Limb (tissue), 2 donors: ENCODE measurements at regions not wholly inside any gene's neighbourhood (a gene's known extent, or its start where the extent isn't known, plus 50 kb on each side); places are given as distances from the start of the nearest gene placed in this dataset.

Experiments
- DNase-seq, 2 donors: peaks; one replicate each; pipeline ENCODE4 v3.0.0-alpha.2; 2016; ENCODE audit errors: extremely low spot score in 2 of 2

- no peak for DNase-seq
Measured at GRCh38 chr12:130073721-130074120, 88.5 kb upstream of the FZD10 start.

DNA sequence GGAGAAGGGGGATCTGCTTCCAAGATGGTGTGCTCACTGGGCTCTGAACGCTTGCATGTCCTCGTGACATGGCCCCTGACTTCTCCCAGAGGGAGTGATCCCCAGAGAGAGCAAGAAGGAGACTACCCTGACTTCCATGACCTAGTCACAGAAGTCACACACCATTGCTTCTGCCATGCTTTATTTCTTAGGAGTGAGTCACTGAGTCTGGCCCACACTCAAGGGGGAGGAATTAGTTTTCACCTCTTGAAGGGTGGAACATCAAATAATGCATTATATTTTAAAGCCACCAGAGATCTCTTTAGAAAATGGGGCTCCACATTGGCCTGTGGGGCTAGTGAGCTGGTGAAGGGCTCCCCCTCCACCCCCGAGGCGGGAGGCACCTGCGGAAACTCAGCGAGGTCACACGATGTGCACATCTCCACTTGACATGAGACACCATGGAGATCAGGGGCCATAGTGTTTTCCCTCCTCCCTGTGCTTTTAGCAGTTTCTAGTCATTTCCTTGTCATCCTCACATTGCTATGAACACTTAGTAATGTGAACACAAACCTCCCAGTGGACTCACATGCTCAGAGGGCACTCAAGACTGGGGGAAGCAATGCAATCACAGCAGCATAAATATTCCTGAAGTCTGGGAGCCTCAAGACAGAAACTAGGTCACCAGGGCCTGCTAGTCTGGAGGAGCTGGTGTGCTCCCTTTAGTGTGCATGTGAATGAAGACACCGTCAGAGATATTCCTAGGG lies 87.4 kb upstream of the FZD10 start:
- no peak for DNase-seq

GRCh38 chr12:130075497-130076076 lies 86.7 kb upstream of the FZD10 start:
- DNase-seq: no peak

DNA sequence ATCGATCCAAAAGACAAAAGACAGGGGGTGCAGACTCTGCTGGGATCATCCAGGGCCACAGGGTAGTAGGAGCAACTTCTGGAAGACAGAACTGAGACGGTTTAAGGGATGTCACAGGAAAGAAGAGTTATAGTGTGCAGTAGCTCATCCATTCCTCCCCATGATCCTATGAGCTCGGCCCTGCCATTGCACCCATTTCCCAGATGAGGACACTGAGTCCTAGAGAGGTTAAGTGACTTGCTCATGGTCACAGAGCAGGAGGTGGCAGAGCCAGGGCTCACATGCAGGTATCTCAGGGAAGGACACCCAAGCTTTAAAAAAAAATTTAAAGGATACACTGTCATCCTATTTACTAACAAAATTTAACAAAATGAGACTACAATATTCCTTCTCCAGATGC lies 86.1 kb upstream of the FZD10 start:
- DNase-seq: no peak

- DNase-seq: no peak
Measured at GRCh38 chr12:130076752-130077151, 85.5 kb upstream of the FZD10 start.

DNA sequence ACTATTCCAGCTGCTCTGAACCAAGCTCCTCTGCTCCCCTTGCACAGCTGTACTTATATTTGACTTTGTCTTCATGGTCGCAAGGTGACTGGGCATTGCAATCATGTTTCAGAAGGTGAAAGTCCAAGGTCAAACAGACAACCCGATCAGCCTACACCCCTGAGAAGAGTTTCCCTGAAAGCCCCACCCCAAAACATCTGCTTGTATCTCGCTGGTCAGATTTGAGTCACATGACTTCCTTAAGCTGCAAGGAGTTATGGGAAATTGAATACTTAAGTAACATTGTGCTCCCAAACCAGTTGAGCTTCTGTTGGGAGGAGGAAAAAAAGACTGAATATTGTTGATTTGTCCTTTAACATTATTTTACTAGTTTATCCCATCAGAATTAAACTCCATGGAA lies 83.4 kb upstream of the FZD10 start:
- no peak for DNase-seq

DNA sequence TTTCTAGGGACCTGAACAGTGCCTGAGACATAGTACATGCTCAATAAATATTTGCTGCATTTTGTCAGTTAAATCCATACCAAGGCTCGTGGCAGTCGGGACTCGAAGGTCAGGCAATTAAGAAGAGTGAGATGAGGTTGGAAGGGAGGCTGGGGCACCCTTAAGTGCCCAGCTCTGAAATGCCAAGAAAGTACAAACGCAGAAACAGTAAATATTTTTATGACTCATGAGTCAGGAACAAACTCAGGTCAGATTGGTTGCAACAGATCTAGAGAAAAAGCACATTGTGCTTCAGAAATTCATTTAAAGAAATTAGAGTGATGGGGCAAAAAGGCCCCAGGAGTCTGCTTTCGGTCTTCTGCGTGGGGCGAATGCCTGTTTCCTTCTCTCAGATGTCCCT lies 83.0 kb upstream of the FZD10 start:
- DNase-seq: no peak

DNA sequence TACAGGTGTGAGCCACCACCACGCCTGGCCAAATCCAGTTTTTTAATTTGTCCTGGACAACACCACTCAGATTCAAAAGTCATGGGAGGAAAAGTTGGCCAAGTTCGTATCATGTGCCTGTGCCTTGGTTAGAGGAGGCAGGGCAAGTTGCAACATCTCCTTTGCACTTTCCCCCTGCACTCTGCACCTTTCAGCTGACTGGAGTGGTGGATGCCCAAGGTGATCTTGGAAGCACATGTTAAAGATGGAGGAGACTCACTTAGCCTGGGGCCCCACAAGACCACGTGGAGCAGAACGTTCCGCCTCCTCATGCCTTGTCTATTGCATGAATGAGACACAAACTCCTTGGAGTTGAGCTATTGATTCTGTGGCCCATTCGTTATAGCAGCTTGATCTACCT lies 82.1 kb upstream of the FZD10 start:
- DNase-seq: no peak

GRCh38 chr12:130081117-130081805 lies 81.0 kb upstream of the FZD10 start:
- DNase-seq: no peak

DNA sequence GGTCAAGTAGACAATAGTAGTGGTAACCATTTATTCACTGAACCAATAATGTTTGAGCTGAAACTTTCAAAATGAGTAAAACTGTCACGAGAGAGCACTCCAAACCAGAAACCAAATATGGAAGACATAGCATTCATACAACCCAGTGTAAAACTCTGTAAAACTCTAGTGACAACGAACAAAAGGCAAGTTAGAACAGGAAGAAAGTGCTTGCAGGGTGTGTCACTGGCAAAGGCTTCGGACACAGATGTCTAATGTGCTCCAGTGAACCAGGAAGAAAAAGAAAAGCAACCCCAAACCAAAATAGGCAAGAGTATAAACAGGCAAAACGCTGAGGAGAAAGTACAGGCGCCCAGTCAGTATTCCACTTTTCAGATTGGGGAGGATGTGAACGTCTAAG lies 79.3 kb upstream of the FZD10 start:
- no peak for DNase-seq

DNA sequence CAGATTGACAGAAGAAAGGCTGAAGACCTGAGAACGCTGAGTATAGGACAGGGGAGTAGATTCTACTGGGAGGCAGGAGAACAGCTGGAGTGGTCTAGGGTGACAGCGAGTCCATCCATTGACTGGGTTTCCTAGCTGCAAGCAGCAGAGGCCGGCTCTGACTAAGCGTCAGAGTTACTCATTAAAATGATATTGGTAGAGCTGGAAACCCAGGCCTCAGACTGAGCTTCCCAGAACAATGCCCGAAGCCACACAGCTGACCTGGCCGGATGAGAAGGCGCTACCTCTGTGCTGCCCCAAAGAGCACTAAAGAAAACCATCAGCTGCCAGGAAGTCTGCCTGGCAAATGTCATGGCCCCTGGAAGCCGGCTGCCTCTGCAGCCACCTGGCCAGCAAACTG lies 78.5 kb upstream of the FZD10 start:
- no peak for DNase-seq

GRCh38 chr12:130084359-130084758 lies 77.9 kb upstream of the FZD10 start:
- no peak for DNase-seq

- no peak for DNase-seq
Measured at GRCh38 chr12:130086248-130086647, 76.0 kb upstream of the FZD10 start.

DNA sequence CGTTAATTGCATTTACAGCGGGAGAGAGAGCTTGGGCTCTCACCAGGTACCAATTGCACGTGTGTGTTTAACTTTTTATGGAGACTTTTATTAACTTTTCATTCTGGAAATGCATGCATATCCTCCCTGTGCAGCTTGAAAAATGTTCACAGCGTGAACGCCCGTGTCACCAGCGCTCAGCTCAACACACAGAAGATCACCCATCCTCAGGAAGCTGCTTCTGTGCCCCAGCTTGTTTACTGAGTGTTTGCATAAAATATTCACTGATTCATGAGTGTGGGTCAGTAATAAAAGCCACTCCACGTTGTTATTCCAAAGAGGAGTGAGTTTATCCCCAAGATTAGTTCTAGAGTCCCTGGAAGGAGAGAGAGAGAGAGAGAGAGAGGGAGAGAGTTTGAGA lies 75.5 kb upstream of the FZD10 start:
- no peak for DNase-seq

- DNase-seq: no peak
Measured at GRCh38 chr12:130087222-130087621, 75.0 kb upstream of the FZD10 start.

DNA sequence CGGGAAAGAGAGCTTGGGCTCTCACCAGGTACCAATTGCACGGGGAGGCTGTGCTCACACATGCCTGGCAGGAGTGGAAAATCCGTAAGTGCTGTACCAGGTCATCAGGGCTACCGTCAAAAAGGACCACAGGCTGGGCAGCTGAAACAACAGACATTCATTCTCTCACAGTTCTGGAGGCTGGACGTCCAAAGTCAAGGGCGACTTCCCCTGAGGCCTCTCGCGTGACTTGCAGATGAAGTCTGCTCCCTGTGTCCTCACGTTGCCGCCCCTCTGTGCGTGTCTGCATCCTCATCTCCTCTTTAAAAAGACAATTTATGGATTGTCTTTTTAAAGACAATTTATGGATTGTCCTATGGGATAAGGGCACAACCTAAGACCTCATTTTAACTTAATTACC lies 73.8 kb upstream of the FZD10 start:
- no peak for DNase-seq

GRCh38 chr12:130090542-130090941 lies 71.7 kb upstream of the FZD10 start:
- DNase-seq: no peak

DNA sequence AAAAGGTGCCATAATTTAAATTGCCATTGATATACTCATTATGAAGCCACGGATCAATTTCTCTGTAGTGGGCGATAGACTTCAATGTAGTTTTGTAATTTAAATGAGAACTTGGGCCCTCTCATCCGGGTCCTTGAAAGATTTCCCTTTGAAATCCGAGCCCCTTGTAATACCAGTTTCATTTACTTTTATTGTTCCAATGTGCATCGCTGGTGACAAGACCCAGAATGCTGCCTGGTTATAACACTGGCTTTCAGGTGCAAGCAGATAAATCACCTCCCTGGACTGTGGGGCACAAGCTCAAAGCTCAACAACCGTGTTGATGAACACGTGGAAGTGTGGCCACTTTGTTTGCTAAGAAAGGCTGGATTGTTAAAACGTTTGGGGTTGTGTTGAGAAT lies 68.9 kb upstream of the FZD10 start:
- DNase-seq: no peak

DNA sequence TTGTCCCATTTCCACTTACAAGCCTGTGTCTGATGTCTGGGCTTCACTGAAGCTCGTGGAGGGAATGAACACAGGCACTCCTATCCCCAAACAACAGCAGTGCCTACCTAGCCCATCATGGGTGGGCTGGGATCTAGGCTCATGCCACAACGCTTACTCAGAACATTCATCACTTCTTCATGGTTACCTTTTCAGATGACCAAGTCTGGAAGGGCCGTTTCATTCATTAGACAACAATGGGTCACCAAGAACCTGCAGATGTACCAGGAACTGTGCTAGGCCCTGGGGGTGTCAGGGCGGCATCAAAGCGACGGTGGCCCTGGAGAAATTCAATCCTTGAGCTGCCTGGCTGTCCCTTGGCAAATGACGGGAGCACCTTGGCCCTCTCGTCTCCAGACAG lies 64.9 kb upstream of the FZD10 start:
- no peak for DNase-seq

GRCh38 chr12:130097798-130098255 lies 64.4 kb upstream of the FZD10 start:
- DNase-seq: no peak

DNA sequence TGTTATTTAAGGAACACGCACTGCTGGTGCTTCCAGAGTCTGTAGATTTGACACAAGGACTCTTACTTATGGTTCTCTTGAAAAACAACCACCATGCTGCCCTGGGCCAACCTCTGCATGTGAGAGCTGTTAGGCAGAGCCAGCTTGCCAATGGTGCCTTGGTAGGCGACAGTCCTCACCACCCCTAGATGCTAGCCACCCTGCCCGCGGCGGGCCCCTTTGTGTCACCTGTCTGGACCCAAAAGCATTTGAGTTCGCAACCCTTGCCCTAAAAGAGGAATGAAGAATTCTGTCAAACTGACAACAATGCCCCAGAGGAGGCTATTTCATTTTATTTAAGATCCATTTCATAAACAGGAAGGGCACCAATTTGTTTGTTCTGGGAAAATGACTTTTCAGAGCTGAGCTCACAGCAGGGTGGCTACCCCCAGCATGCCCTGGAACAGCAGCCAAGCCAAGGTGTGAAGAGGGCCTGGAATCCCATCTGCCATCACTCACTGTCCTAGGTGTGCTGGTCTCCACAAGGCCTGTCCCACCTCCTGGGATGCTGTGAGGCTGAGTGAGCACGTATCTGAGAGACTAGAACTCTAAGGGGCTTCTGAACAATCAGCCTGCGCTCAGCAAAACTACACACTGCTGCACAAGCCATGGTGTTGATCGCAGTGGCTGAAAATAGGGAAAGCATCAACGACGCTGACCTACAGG lies 63.8 kb upstream of the FZD10 start:
- DNase-seq: no peak

DNA sequence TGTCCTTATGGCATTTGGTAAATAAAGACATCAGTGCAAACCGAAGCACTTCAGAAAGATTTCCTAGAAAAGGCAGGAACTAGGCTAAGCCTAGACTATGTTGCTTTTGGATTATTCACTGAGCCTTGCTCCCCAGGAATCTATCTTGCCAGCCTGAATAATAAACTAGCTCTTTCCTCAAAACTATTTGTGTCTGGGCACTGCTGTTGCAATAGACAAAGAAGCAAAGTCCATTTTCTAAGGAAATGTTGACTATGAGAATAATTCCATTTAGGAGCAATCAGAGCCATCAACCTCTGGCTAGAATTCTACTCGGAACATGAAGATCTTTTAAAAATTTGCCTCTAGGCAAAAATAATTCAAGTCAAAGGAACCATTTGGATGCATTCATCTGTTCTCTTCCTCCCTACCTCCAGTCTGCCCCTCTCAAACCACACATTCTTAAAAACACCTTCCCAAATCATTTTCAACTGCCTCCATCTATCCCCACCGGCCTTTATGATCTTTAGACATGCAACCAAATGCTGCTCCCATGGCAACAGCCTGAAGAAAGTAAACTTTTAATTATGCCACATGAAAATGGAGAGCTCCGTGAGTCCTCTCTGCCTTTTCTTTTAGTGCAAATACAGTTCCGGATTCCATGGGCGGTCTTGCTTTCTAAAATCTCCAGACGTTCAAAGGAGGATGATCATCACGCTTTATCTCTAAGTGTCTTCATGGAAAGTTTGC lies 61.5 kb upstream of the FZD10 start:
- DNase-seq: no peak
